GM12878 (cell line): ENCODE measurements at regions not wholly inside any gene's neighbourhood (a gene's known extent, or its start where the extent isn't known, plus 50 kb on each side); places are given as distances from the start of the nearest gene placed in this dataset.

Experiments
- CUX1 ChIP-seq: IDR thresholded peaks from 2 replicates; pipeline ENCODE4 v1.6.1; 2012; ENCODE audit warnings: improper control_type of control experiment, low read depth, low read length; ENCODE audit not compliant: insufficient replicate concordance
- JUNB ChIP-seq: IDR thresholded peaks from 2 replicates; pipeline ENCODE4 v1.6.1; 2016; ENCODE audit warnings: antibody characterized with exemption, mild to moderate bottlenecking
- MXI1 ChIP-seq: fragments of 150-350 bp; IDR thresholded peaks from 2 replicates; pipeline ENCODE4 v1.6.1; 2011; ENCODE audit warnings: low read depth, mild to moderate bottlenecking, inconsistent platforms, low read length, improper control_type of control experiment
- RELB ChIP-seq: fragments of 450-650 bp; IDR thresholded peaks from 2 replicates; pipeline ENCODE4 v1.6.1; 2017; ENCODE audit warnings: low read depth, mild to moderate bottlenecking, moderate library complexity
- USF2 ChIP-seq: IDR thresholded peaks from 2 replicates; pipeline ENCODE4 v1.6.1; 2011; ENCODE audit warnings: low read depth, low read length, improper control_type of control experiment, borderline replicate concordance
- ZNF207 ChIP-seq: fragments of 450-650 bp; IDR thresholded peaks from 2 replicates; pipeline ENCODE4 v1.6.1; 2014; ENCODE audit warnings: antibody characterized with exemption, mild to moderate bottlenecking, borderline replicate concordance
- TF ChIP-seq, protein P1 (sequence below): IDR thresholded peaks from 2 replicates; pipeline ENCODE4 v1.6.1; 2011; ENCODE audit warnings: mild to moderate bottlenecking, low read depth, low read length, moderate library complexity; ENCODE audit not compliant: insufficient replicate concordance

DNA sequence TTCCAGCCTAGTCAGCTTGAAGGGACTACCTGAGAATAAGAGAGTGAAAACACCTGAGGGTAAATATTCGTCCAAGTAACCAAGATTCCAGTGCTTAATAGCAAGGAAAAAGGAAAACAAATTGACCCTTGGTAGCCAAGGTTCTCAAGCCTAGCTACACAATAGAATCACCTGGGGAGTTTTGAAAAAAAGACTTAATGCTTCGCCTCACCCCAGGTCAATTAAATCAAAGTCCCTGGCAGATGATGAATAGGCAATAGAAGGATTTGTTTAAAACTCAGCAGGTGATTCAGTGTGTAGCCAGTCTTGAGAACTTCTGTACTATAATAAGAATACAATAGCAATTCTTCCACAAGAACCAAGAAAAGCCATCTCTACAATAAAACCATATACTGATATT is 500.2 kb downstream of the XIRP2 start (continued):
- TF ChIP-seq CUX1 (no peak), JUNB (no peak), USF2 (no peak), ZNF207 (no peak), RELB (no peak), MXI1 (no peak)
- TF ChIP-seq, protein P1, sequence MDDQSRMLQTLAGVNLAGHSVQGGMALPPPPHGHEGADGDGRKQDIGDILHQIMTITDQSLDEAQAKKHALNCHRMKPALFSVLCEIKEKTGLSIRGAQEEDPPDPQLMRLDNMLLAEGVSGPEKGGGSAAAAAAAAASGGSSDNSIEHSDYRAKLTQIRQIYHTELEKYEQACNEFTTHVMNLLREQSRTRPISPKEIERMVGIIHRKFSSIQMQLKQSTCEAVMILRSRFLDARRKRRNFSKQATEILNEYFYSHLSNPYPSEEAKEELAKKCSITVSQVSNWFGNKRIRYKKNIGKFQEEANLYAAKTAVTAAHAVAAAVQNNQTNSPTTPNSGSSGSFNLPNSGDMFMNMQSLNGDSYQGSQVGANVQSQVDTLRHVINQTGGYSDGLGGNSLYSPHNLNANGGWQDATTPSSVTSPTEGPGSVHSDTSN: no peak
- TF ChIP-seq, all 136 proteins: peak for 0
